Neural progenitor cell (in vitro differentiated cells): ENCODE measurements at regions not wholly inside any gene's neighbourhood (a gene's known extent, or its start where the extent isn't known, plus 50 kb on each side); places are given as distances from the start of the nearest gene placed in this dataset.

Experiments
- EZH2 ChIP-seq: fragments of 200-600 bp; sonication (generic); IDR thresholded peaks from 2 replicates; pipeline ENCODE4 v1.6.1; 2017; ENCODE audit warnings: antibody characterized with exemption, mild to moderate bottlenecking, moderate library complexity
- TF ChIP-seq, protein P1 (sequence below): fragments of 200-600 bp; sonication (generic); IDR thresholded peaks from 2 replicates; pipeline ENCODE4 v1.5.1; 2017; ENCODE audit warnings: antibody characterized with exemption, mild to moderate bottlenecking

DNA sequence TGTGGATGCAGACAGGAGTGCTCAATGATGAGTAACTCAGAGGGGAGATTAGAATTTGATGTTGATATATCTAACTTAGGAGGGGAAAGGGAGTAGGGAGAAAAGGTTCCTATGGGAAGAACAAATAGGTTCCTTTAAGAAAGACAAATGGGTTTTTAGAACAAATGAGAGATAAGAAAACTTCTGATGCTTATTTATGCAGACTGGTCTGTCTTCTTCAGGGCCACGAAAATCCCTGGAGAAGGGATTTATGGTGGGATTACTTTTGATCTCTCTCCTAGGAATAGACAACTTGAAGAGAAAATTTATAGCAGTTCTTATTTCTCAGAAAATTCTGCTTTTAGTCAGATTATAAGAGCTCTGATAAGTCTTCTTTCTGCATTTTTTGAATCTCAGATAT is 99.0 kb upstream of the DDHD1 start:
- TF ChIP-seq, protein P1, sequence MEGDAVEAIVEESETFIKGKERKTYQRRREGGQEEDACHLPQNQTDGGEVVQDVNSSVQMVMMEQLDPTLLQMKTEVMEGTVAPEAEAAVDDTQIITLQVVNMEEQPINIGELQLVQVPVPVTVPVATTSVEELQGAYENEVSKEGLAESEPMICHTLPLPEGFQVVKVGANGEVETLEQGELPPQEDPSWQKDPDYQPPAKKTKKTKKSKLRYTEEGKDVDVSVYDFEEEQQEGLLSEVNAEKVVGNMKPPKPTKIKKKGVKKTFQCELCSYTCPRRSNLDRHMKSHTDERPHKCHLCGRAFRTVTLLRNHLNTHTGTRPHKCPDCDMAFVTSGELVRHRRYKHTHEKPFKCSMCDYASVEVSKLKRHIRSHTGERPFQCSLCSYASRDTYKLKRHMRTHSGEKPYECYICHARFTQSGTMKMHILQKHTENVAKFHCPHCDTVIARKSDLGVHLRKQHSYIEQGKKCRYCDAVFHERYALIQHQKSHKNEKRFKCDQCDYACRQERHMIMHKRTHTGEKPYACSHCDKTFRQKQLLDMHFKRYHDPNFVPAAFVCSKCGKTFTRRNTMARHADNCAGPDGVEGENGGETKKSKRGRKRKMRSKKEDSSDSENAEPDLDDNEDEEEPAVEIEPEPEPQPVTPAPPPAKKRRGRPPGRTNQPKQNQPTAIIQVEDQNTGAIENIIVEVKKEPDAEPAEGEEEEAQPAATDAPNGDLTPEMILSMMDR = no peak
- no peak for TF ChIP-seq EZH2
